ENCODE measurements at regions not wholly inside any gene's neighbourhood (a gene's known extent, or its start where the extent isn't known, plus 50 kb on each side); places are given as distances from the start of the nearest gene placed in this dataset.
"Not testable (repeated sequence)": the region's sequence is repeated elsewhere in the genome, so short reads cannot be mapped to it uniquely, and the experiment has no call there.

GRCh38 chrX:65871671-65872311 lies 168.1 kb downstream of the VSIG4 start:
- no peak overlapping the region for H3K4me3 ChIP-seq (ENCODE audit: low read depth in 1 of 2, low read length in 1 of 2)
- H3K27ac ChIP-seq, result no peak overlapping the region
- H3K9me3 ChIP-seq, result no peaks in the 10 kb centered on the region
- TF ChIP-seq CTCF (IDR thresholded peaks at IDR 0.05), result no peak
- H3K4me1 ChIP-seq (ENCODE audit: control insufficient read depth in 1 of 2, insufficient read depth in 1 of 2, low read depth in 1 of 2, low read length in 1 of 2), result no peaks in the 10 kb centered on the region
- no peaks in the 10 kb centered on the region for H3K36me3 ChIP-seq
- no peaks in the 10 kb centered on the region for H3K27me3 ChIP-seq

GRCh38 chrX:65870544-65870943 lies 169.3 kb downstream of the VSIG4 start:
- not testable (repeated sequence) for H3K36me3 ChIP-seq; H3K4me1 ChIP-seq (ENCODE audit: control insufficient read depth in 1 of 2, insufficient read depth in 1 of 2, low read depth in 1 of 2, low read length in 1 of 2); H3K9me3 ChIP-seq; H3K4me3 ChIP-seq (ENCODE audit: low read depth in 1 of 2, low read length in 1 of 2); H3K27me3 ChIP-seq; H3K27ac ChIP-seq

GRCh38 chrX:65866773-65867172 lies 173.1 kb downstream of the VSIG4 start:
- no peak overlapping the region for H3K4me3 ChIP-seq (ENCODE audit: low read depth in 1 of 2, low read length in 1 of 2)
- H3K27me3 ChIP-seq, result no peaks in the 10 kb centered on the region
- no peak overlapping the region for H3K27ac ChIP-seq
- no peaks in the 10 kb centered on the region for H3K4me1 ChIP-seq (ENCODE audit: control insufficient read depth in 1 of 2, insufficient read depth in 1 of 2, low read depth in 1 of 2, low read length in 1 of 2)
- no peaks in the 10 kb centered on the region for H3K36me3 ChIP-seq
- no peak for TF ChIP-seq CTCF (IDR thresholded peaks at IDR 0.05)
- H3K9me3 ChIP-seq, result no peaks in the 10 kb centered on the region

GRCh38 chrX:65866146-65866545 lies 173.7 kb downstream of the VSIG4 start:
- H3K27me3 ChIP-seq, result no peaks in the 10 kb centered on the region
- H3K27ac ChIP-seq, result no peak overlapping the region
- no peaks in the 10 kb centered on the region for H3K9me3 ChIP-seq
- no peak for TF ChIP-seq CTCF (IDR thresholded peaks at IDR 0.05)
- H3K4me1 ChIP-seq (ENCODE audit: control insufficient read depth in 1 of 2, insufficient read depth in 1 of 2, low read depth in 1 of 2, low read length in 1 of 2), result no peaks in the 10 kb centered on the region
- no peaks in the 10 kb centered on the region for H3K36me3 ChIP-seq
- no peak overlapping the region for H3K4me3 ChIP-seq (ENCODE audit: low read depth in 1 of 2, low read length in 1 of 2)

- H3K4me1 ChIP-seq (ENCODE audit: control insufficient read depth in 1 of 2, insufficient read depth in 1 of 2, low read depth in 1 of 2, low read length in 1 of 2), result no peaks in the 10 kb centered on the region
- H3K27ac ChIP-seq, result no peak overlapping the region
- H3K4me3 ChIP-seq (ENCODE audit: low read depth in 1 of 2, low read length in 1 of 2), result no peak overlapping the region
- no peak for TF ChIP-seq CTCF (IDR thresholded peaks at IDR 0.05)
- H3K9me3 ChIP-seq, result no peaks in the 10 kb centered on the region
- no peaks in the 10 kb centered on the region for H3K27me3 ChIP-seq
- no peaks in the 10 kb centered on the region for H3K36me3 ChIP-seq
Observed at GRCh38 chrX:65862638-65863037, 177.2 kb downstream of the VSIG4 start.

GRCh38 chrX:65859299-65859698 lies 180.6 kb downstream of the VSIG4 start:
- Histone ChIP-seq H3K4me3 (ENCODE audit: low read depth in 1 of 2, low read length in 1 of 2) (no peak overlapping the region), H3K27me3 (no peaks in the 10 kb centered on the region), H3K9me3 (no peaks in the 10 kb centered on the region), H3K27ac (no peak overlapping the region), H3K36me3 (no peaks in the 10 kb centered on the region), H3K4me1 (ENCODE audit: control insufficient read depth in 1 of 2, insufficient read depth in 1 of 2, low read depth in 1 of 2, low read length in 1 of 2) (no peaks in the 10 kb centered on the region)
- no peak for TF ChIP-seq CTCF (IDR thresholded peaks at IDR 0.05)

GRCh38 chrX:65854437-65854836 lies 185.4 kb downstream of the VSIG4 start:
- H3K4me3 ChIP-seq (ENCODE audit: low read depth in 1 of 2, low read length in 1 of 2); H3K27ac ChIP-seq; H3K4me1 ChIP-seq (ENCODE audit: control insufficient read depth in 1 of 2, insufficient read depth in 1 of 2, low read depth in 1 of 2, low read length in 1 of 2); H3K27me3 ChIP-seq; H3K9me3 ChIP-seq; H3K36me3 ChIP-seq: not testable (repeated sequence)

- not testable (repeated sequence) for H3K4me1 ChIP-seq (ENCODE audit: control insufficient read depth in 1 of 2, insufficient read depth in 1 of 2, low read depth in 1 of 2, low read length in 1 of 2); H3K9me3 ChIP-seq; H3K27ac ChIP-seq; H3K4me3 ChIP-seq (ENCODE audit: low read depth in 1 of 2, low read length in 1 of 2); H3K36me3 ChIP-seq; H3K27me3 ChIP-seq
Observed at GRCh38 chrX:65851306-65851705, 183.9 kb downstream of the MSN start.

GRCh38 chrX:65850821-65851220 lies 183.4 kb downstream of the MSN start:
- not testable (repeated sequence) for H3K27me3 ChIP-seq; H3K4me1 ChIP-seq (ENCODE audit: control insufficient read depth in 1 of 2, insufficient read depth in 1 of 2, low read depth in 1 of 2, low read length in 1 of 2); H3K36me3 ChIP-seq; H3K4me3 ChIP-seq (ENCODE audit: low read depth in 1 of 2, low read length in 1 of 2); H3K9me3 ChIP-seq; H3K27ac ChIP-seq
